ENCODE measurements at regions not wholly inside any gene's neighbourhood (a gene's known extent, or its start where the extent isn't known, plus 50 kb on each side); places are given as distances from the start of the nearest gene placed in this dataset.

DNA sequence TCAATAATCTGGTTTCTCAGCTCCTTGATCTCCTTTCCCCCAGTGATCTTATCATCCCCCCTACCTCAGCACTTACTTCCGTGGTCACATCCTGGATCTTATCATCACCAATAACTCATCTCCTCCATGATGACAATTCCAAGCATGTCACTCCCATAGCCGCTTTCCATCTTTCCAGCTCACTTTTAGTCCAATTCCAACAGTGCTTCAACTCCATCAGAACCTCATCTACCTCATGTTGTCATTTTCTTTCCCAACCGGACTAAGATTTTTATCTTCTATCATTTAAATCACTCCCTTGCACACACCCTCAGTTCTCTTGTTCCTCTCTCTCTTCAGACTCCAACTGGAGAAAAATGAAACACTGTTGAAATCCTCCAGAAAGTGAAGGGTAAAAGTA is 75.9 kb upstream of the UBE2E2 start:
- no peak for DNase-seq (ENCODE audit: low read depth, low spot score)
- CTCF ChIA-PET, result no interaction called here
- POLR2A ChIA-PET, result no interaction called here
- TF ChIP-seq, protein P1, sequence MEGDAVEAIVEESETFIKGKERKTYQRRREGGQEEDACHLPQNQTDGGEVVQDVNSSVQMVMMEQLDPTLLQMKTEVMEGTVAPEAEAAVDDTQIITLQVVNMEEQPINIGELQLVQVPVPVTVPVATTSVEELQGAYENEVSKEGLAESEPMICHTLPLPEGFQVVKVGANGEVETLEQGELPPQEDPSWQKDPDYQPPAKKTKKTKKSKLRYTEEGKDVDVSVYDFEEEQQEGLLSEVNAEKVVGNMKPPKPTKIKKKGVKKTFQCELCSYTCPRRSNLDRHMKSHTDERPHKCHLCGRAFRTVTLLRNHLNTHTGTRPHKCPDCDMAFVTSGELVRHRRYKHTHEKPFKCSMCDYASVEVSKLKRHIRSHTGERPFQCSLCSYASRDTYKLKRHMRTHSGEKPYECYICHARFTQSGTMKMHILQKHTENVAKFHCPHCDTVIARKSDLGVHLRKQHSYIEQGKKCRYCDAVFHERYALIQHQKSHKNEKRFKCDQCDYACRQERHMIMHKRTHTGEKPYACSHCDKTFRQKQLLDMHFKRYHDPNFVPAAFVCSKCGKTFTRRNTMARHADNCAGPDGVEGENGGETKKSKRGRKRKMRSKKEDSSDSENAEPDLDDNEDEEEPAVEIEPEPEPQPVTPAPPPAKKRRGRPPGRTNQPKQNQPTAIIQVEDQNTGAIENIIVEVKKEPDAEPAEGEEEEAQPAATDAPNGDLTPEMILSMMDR (IDR thresholded peaks at IDR 0.05; ENCODE audit: insufficient read depth, low read length, missing control alignments), result no peak
- no peak overlapping the region for H3K4me3 ChIP-seq (ENCODE audit: low read depth, low read length)

GRCh38 chr3:23128655-23129054 is 74.5 kb upstream of the UBE2E2 start:
- DNase-seq (ENCODE audit: low read depth, low spot score), result no peak
- ChIA-PET CTCF (no interaction called here), POLR2A (no interaction called here)
- no peak overlapping the region for H3K4me3 ChIP-seq (ENCODE audit: low read depth, low read length)
- TF ChIP-seq, protein P1 (IDR thresholded peaks at IDR 0.05; ENCODE audit: insufficient read depth, low read length, missing control alignments), result no peak

GRCh38 chr3:23129117-23129516 is 74.0 kb upstream of the UBE2E2 start:
- H3K4me3 ChIP-seq (ENCODE audit: low read depth, low read length), result peak overlapping the region; percentile 40
- CTCF ChIA-PET, result no interaction called here
- TF ChIP-seq, protein P1 (IDR thresholded peaks at IDR 0.05; ENCODE audit: insufficient read depth, low read length, missing control alignments), result no peak

GRCh38 chr3:23129817-23130216 is 73.3 kb upstream of the UBE2E2 start:
- TF ChIP-seq, protein P1 (IDR thresholded peaks at IDR 0.05; ENCODE audit: insufficient read depth, low read length, missing control alignments), result no peak
- DNase-seq (ENCODE audit: low read depth, low spot score), result no peak
- ChIA-PET POLR2A (no interaction called here), CTCF (no interaction called here)
- H3K4me3 ChIP-seq (ENCODE audit: low read depth, low read length), result peak overlapping the region; percentile 40

More at GRCh38 chr3:23129117-23129516, 74.0 kb upstream of the UBE2E2 start:
- no peak for DNase-seq (ENCODE audit: low read depth, low spot score)
- POLR2A ChIA-PET, result no interaction called here

DNA sequence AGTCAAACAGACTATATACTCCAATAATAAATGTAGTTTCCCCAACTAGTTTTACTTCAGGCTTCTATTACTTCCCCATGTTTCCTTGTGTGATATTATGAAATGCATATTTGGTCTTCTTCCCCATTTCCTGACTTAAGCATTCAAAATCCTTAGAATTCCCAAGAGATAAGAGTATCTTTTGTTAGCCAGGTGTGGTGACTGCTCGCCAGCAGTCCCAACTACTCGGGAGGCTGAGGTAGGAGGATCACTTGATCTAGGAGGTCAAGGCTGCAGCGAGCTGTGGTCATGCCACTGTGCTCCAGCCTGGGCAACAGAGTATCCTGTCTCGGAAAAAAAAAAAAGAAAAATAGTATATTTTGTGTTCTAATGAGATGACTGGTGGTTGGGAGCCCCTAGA is 72.7 kb upstream of the UBE2E2 start:
- TF ChIP-seq, protein P1 (IDR thresholded peaks at IDR 0.05; ENCODE audit: insufficient read depth, low read length, missing control alignments), result no peak
- no peak overlapping the region for H3K4me3 ChIP-seq (ENCODE audit: low read depth, low read length)
- CTCF ChIA-PET, result no interaction called here
- no peak for DNase-seq (ENCODE audit: low read depth, low spot score)
- POLR2A ChIA-PET, result no interaction called here

GRCh38 chr3:23135026-23135785 is 67.9 kb upstream of the UBE2E2 start:
- H3K4me3 ChIP-seq (ENCODE audit: low read depth, low read length), result no peak overlapping the region
- TF ChIP-seq, protein P1 (IDR thresholded peaks at IDR 0.05; ENCODE audit: insufficient read depth, low read length, missing control alignments), result no peak
- CTCF ChIA-PET, result no interaction called here
- DNase-seq (ENCODE audit: low read depth, low spot score), result no peak
- POLR2A ChIA-PET, result no interaction called here
